Caco-2 (cell line): ENCODE measurements at regions not wholly inside any gene's neighbourhood (a gene's known extent, or its start where the extent isn't known, plus 50 kb on each side); places are given as distances from the start of the nearest gene placed in this dataset.
"Not testable (repeated sequence)": the region's sequence is repeated elsewhere in the genome, so short reads cannot be mapped to it uniquely, and the experiment has no call there.

Experiments
- BruUV-seq: library from RNA; stranded (reverse); fragments of 400-500 nt; replicated peaks from 2 replicates; lab custom pipeline; 2021; lab: Mats Ljungman, UMichigan
- CTCF ChIA-PET: fragments of 300-600 bp; sonication (Branson Sonifier 250); formaldehyde crosslinking; loops from one replicate; lab custom pipeline; 2022; ENCODE audit warnings: antibody characterized with exemption; lab: Charles Lee
- POLR2A ChIA-PET: fragments of 300-600 bp; sonication (Branson Sonifier 250); formaldehyde crosslinking; loops from one replicate; lab custom pipeline; 2022; ENCODE audit warnings: antibody characterized with exemption; lab: Charles Lee
- DNase-seq, 2 experiments: peaks; one replicate each; pipeline versions ENCODE4 v3.0.0 to v3.0.0-alpha.2; 2020 to 2022
- H3K27me3 ChIP-seq: replicated peaks from 2 replicates; pipeline ENCODE4 v1.6.0; 2011; ENCODE audit warnings: low read length; ENCODE audit not compliant: control insufficient read depth, insufficient read depth
- H3K36me3 ChIP-seq: 2 replicates; pipeline ENCODE4 v1.5.1; 2011; ENCODE audit warnings: low read length; ENCODE audit not compliant: control insufficient read depth, insufficient read depth
- H3K4me1 ChIP-seq: fragments of 250-450 bp; sonication (Bioruptor Pico); 2 replicates; pipeline ENCODE4 v1.5.1; 2020; ENCODE audit warnings: mild to moderate bottlenecking
- H3K4me3 ChIP-seq: 2 replicates; pipeline ENCODE4 v1.5.1; 2011; ENCODE audit warnings: low read depth, mild to moderate bottlenecking, control low read depth, low read length
- H3K9me3 ChIP-seq: fragments of 250-450 bp; sonication (Bioruptor Pico); 2 replicates; pipeline ENCODE4 v1.5.1; 2020; ENCODE audit warnings: mild to moderate bottlenecking, moderate library complexity
- H3K27ac Mint-ChIP-seq: one replicate; pipeline ENCODE4 v1.8.0; 2022; ENCODE audit warnings: mixed read lengths; ENCODE audit not compliant: unreplicated experiment
- H3K27me3 Mint-ChIP-seq: one replicate; pipeline ENCODE4 v1.8.0; 2022; ENCODE audit warnings: mixed read lengths; ENCODE audit not compliant: insufficient read depth, unreplicated experiment
- H3K36me3 Mint-ChIP-seq: one replicate; pipeline ENCODE4 v1.8.0; 2022; ENCODE audit warnings: mild to moderate bottlenecking, mixed read lengths; ENCODE audit not compliant: insufficient read depth, unreplicated experiment
- H3K4me1 Mint-ChIP-seq: one replicate; pipeline ENCODE4 v1.8.0; 2022; ENCODE audit warnings: low read depth, mixed read lengths; ENCODE audit not compliant: unreplicated experiment
- H3K4me3 Mint-ChIP-seq: one replicate; pipeline ENCODE4 v1.8.0; 2022; ENCODE audit warnings: mild to moderate bottlenecking, moderate library complexity, mixed read lengths; ENCODE audit not compliant: unreplicated experiment
- H3K9me3 Mint-ChIP-seq: one replicate; pipeline ENCODE4 v1.8.0; 2022; ENCODE audit warnings: mixed read lengths; ENCODE audit not compliant: unreplicated experiment
- CTCF ChIP-seq, 2 experiments: fragments of 200-600 bp in 1 of 2; IDR thresholded peaks; 1 replicate in 1 of 2; 2 replicates in 1 of 2; pipeline versions ENCODE4 v1.5.1 to v1.8.0; 2011 to 2022; ENCODE audit warnings: antibody characterized with exemption in 1 of 2, control low read depth in 1 of 2, inconsistent platforms in 1 of 2, low read depth in 1 of 2, low read length in 1 of 2, mild to moderate bottlenecking in 1 of 2, moderate library complexity in 1 of 2; ENCODE audit not compliant: insufficient read depth in 1 of 2, severe bottlenecking in 1 of 2, unreplicated experiment in 1 of 2
- intact Hi-C: fragments of 100-400 bp; cut with micrococcal nuclease; formaldehyde crosslinking; loops from one replicate; pipeline ENCODE4 v1.10.0; 2022; ENCODE audit not compliant: unreplicated experiment

- H3K4me3 Mint-ChIP-seq: no peak overlapping the region
Observed at GRCh38 chr9:115814081-115814480, 339.5 kb upstream of the PAPPA start.

GRCh38 chr9:115815786-115816185, 337.8 kb upstream of the PAPPA start:
- no peaks in the 10 kb centered on the region for H3K36me3 Mint-ChIP-seq
- ChIA-PET CTCF (no interaction called here), POLR2A (no interaction called here)
- H3K27me3 ChIP-seq: no peaks in the 10 kb centered on the region
- H3K9me3 ChIP-seq: no peaks in the 10 kb centered on the region
- no peaks in the 10 kb centered on the region for H3K9me3 Mint-ChIP-seq
- no peak overlapping the region for H3K4me3 Mint-ChIP-seq
- H3K4me3 ChIP-seq: no peak overlapping the region
- no peak for TF ChIP-seq CTCF (IDR thresholded peaks at IDR 0.05; ENCODE audit: insufficient read depth in 1 of 2, low read depth in 1 of 2, low read length in 1 of 2, severe bottlenecking in 1 of 2, unreplicated experiment in 1 of 2)
- H3K4me1 Mint-ChIP-seq: no peaks in the 10 kb centered on the region
- no peak for DNase-seq
- H3K36me3 ChIP-seq: no peaks in the 10 kb centered on the region
- no peaks in the 10 kb centered on the region for H3K4me1 ChIP-seq
- intact Hi-C loops: no loop called here
- H3K27me3 Mint-ChIP-seq: no peaks in the 10 kb centered on the region
- no TSS peak for BruUV-seq
- H3K27ac Mint-ChIP-seq: no peak overlapping the region

More at GRCh38 chr9:115814081-115814480, 339.5 kb upstream of the PAPPA start:
- no peak for DNase-seq
- Mint-ChIP-seq H3K27me3 (no peaks in the 10 kb centered on the region), H3K27ac (no peak overlapping the region), H3K9me3 (no peaks in the 10 kb centered on the region), H3K4me1 (no peaks in the 10 kb centered on the region), H3K36me3 (no peaks in the 10 kb centered on the region)
- POLR2A ChIA-PET: no interaction called here
- CTCF ChIA-PET: no interaction called here
- intact Hi-C loops: no loop called here
- H3K36me3 ChIP-seq: no peaks in the 10 kb centered on the region
- no peaks in the 10 kb centered on the region for H3K27me3 ChIP-seq
- H3K4me1 ChIP-seq: no peaks in the 10 kb centered on the region
- no TSS peak for BruUV-seq
- no peak overlapping the region for H3K4me3 ChIP-seq
- no peaks in the 10 kb centered on the region for H3K9me3 ChIP-seq
- no peak for TF ChIP-seq CTCF (IDR thresholded peaks at IDR 0.05; ENCODE audit: insufficient read depth in 1 of 2, low read depth in 1 of 2, low read length in 1 of 2, severe bottlenecking in 1 of 2, unreplicated experiment in 1 of 2)

GRCh38 chr9:115818651-115819050, 334.9 kb upstream of the PAPPA start:
- H3K27me3 ChIP-seq, H3K36me3 Mint-ChIP-seq, H3K27ac Mint-ChIP-seq, H3K4me1 ChIP-seq, H3K4me3 Mint-ChIP-seq, DNase-seq, H3K9me3 ChIP-seq, BruUV-seq, CTCF ChIA-PET, H3K27me3 Mint-ChIP-seq, H3K9me3 Mint-ChIP-seq, H3K4me1 Mint-ChIP-seq, POLR2A ChIA-PET, intact Hi-C loops, H3K4me3 ChIP-seq, H3K36me3 ChIP-seq: not testable (repeated sequence)

- Mint-ChIP-seq H3K4me3 (no peak overlapping the region), H3K36me3 (no peaks in the 10 kb centered on the region), H3K9me3 (no peaks in the 10 kb centered on the region), H3K27me3 (peaks cover 6% of the 10 kb centered on the region), H3K4me1 (no peaks in the 10 kb centered on the region), H3K27ac (no peak overlapping the region)
- intact Hi-C loops: no loop called here
- ChIA-PET CTCF (no interaction called here), POLR2A (no interaction called here)
- H3K4me1 ChIP-seq: no peaks in the 10 kb centered on the region
- no peak for DNase-seq
- BruUV-seq: no TSS peak
- TF ChIP-seq CTCF (IDR thresholded peaks at IDR 0.05; ENCODE audit: insufficient read depth in 1 of 2, low read depth in 1 of 2, low read length in 1 of 2, severe bottlenecking in 1 of 2, unreplicated experiment in 1 of 2): no peak
- no peaks in the 10 kb centered on the region for H3K27me3 ChIP-seq
- H3K36me3 ChIP-seq: no peaks in the 10 kb centered on the region
- no peak overlapping the region for H3K4me3 ChIP-seq
- no peaks in the 10 kb centered on the region for H3K9me3 ChIP-seq
Observed at GRCh38 chr9:115832031-115832430, 321.6 kb upstream of the PAPPA start.
